ENCODE measurements at regions not wholly inside any gene's neighbourhood (a gene's known extent, or its start where the extent isn't known, plus 50 kb on each side); places are given as distances from the start of the nearest gene placed in this dataset.

DNA sequence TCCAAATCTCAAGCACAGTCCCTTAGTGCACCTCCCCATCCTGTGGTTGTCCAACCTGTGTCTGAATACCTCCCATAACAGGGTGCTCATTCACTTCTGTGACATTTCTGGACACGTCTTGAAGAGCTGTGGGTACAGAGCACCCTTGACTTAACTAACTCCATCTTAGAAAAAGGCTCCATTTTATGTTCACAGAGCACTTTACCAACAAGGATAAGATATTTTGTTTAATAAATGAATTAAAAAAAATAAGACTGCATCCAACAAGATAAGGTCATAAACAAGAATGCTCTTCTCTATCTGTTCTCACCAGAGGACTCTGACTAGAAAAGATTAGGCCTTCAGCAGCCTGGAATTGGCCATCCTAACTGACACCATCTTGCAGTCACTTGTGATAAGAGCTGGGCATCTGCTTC, 335.2 kb upstream of the ZNF32 start:
- TF ChIP-seq, protein P1, sequence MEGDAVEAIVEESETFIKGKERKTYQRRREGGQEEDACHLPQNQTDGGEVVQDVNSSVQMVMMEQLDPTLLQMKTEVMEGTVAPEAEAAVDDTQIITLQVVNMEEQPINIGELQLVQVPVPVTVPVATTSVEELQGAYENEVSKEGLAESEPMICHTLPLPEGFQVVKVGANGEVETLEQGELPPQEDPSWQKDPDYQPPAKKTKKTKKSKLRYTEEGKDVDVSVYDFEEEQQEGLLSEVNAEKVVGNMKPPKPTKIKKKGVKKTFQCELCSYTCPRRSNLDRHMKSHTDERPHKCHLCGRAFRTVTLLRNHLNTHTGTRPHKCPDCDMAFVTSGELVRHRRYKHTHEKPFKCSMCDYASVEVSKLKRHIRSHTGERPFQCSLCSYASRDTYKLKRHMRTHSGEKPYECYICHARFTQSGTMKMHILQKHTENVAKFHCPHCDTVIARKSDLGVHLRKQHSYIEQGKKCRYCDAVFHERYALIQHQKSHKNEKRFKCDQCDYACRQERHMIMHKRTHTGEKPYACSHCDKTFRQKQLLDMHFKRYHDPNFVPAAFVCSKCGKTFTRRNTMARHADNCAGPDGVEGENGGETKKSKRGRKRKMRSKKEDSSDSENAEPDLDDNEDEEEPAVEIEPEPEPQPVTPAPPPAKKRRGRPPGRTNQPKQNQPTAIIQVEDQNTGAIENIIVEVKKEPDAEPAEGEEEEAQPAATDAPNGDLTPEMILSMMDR (conservative IDR thresholded peaks at IDR 0.05; ENCODE audit: low read depth, low read length) = no peak
- no peak overlapping the region for H3K4me3 ChIP-seq (ENCODE audit: low read depth, low read length)
- DNase-seq (ENCODE audit: low read depth) = no peak

DNA sequence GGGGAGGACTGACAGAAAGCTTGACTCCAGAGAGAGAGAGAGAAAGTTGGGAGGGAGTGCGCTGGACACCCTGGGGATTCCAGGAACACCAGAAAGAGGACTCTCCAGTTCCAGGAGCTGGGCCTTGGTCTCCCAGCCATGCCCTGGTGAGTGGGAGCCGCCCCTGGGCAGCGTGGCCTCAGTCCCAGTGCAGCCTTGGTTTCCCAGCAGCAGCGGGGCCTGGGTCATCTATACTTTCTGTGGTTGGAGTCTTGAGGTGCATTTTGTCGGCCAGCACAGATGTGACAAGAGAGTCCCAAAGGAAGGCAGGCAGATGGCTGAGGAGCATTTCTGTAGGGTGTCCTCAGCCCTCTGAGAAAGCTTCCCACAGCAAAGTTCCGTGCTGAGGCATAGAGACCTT, 334.7 kb upstream of the ZNF32 start:
- TF ChIP-seq, protein P1 (conservative IDR thresholded peaks at IDR 0.05; ENCODE audit: low read depth, low read length) = no peak
- no peak overlapping the region for H3K4me3 ChIP-seq (ENCODE audit: low read depth, low read length)

DNA sequence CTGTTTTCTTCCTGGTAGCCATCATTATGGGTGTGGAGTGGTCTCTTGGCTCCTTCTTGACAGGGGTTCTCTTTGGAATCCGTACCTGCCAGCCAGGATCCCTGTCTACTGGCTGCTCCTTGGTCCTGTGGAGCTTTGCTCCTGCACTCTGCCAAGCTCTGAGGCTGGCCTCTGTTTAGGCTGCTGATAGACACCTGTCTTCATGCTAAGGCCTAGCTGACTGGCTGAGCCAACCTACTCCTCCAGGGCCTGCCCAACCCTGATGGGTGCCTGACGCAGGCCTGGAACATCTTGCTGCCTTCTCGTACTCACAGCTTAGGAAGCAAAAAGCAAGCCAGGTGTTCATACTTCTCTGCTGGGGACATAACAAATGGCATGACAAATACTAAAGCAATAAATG, 333.6 kb upstream of the ZNF32 start:
- TF ChIP-seq, protein P1 (conservative IDR thresholded peaks at IDR 0.05; ENCODE audit: low read depth, low read length) = no peak
- no peak for DNase-seq (ENCODE audit: low read depth)
- H3K4me3 ChIP-seq (ENCODE audit: low read depth, low read length) = no peak overlapping the region

More for the DNA sequence above, 334.7 kb upstream of the ZNF32 start:
- no peak for DNase-seq (ENCODE audit: low read depth)

DNA sequence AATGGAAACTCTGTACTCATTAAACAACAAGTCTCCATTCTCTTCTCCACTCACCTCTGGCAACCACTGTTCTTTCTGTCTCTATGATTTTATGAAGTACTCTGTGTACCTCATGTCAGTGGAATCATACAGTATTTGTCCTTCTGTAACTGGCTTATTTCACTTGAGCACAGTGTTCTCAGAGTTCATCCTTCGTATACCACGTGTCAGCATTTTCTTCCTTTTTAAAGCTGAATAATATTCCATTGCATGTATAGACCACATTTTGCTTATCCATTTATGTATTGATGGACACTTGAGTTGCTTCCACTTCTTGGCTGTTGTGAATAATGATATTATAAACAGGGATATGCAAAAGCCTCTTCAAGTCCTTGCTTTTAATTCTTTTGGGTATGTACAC, 333.0 kb upstream of the ZNF32 start:
- TF ChIP-seq, protein P1 (conservative IDR thresholded peaks at IDR 0.05; ENCODE audit: low read depth, low read length) = no peak
- no peak overlapping the region for H3K4me3 ChIP-seq (ENCODE audit: low read depth, low read length)
- no peak for DNase-seq (ENCODE audit: low read depth)

DNA sequence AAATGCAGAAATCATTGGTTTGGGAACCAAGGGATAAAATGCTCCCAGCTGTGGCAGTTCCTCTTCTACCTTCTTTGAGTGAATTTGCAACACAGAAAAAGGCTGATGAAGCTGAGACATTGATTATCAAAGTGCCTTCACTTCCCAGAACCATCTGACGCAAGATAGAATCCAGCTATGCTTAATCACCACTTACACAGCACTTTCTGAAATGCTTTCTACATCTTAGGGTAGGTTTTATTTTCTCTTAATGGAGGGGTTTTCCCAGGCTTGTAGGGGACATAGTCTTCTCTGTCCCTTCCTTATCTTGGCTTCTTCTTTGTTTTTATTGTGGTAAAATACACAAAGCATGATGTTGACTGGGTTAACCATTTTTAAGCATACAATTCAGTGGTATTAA, 332.6 kb upstream of the ZNF32 start:
- H3K4me3 ChIP-seq (ENCODE audit: low read depth, low read length) = no peak overlapping the region
- TF ChIP-seq, protein P1 (conservative IDR thresholded peaks at IDR 0.05; ENCODE audit: low read depth, low read length) = no peak
- DNase-seq (ENCODE audit: low read depth) = peak; percentile 25

DNA sequence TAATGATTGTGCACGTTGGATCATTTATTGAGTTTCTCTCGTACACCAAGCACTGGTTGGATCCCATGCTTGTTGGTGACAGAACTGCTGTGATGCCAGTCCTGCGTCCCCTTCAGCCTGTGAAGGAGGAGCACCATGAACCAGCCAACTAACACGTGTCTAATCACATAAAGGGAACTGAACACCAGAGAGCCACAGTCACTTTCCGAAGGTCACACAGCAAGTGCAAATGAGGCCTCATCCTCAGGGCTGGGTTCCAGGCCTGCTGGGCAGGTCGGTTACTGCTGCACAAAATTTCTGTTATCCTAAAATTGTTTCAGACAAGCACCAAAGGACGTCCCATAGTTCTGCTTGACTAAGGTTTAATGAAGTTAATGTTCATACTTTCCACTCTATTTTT, 332.0 kb upstream of the ZNF32 start:
- TF ChIP-seq, protein P1 (conservative IDR thresholded peaks at IDR 0.05; ENCODE audit: low read depth, low read length) = no peak
- no peak for DNase-seq (ENCODE audit: low read depth)
- no peak overlapping the region for H3K4me3 ChIP-seq (ENCODE audit: low read depth, low read length)

DNA sequence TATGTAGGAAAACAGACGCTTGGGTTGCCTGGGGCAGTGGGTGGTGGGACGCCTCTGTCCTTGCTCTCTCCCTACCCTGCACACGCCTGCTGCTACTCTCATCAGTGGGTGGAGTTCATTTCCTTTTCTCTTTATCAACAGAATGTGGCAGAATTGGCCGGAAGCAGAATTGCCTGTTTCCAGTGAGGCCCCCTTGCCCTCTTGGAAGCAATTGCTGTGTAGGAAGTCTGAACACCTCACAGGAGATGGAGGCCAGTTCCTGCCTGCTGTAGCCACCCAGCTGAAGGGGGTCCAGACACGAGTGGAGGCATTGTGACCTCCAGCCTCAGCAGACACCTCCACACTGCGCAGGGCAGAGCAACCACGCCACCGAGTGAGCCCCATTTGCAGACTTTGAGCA, 331.6 kb upstream of the ZNF32 start:
- H3K4me3 ChIP-seq (ENCODE audit: low read depth, low read length) = no peak overlapping the region
- TF ChIP-seq, protein P1 (conservative IDR thresholded peaks at IDR 0.05; ENCODE audit: low read depth, low read length) = no peak
- no peak for DNase-seq (ENCODE audit: low read depth)

Measured in choroid plexus epithelial cell (primary cell).